NCI-H187 treated with DMSO at 0.1 percent for 48 hours (cell line): ENCODE measurements at regions not wholly inside any gene's neighbourhood (a gene's known extent, or its start where the extent isn't known, plus 50 kb on each side); places are given as distances from the start of the nearest gene placed in this dataset.

Source experiments
- DNase-seq: peaks from one replicate; lab custom pipeline; 2025; lab: John Stamatoyannopoulos, UW

DNA sequence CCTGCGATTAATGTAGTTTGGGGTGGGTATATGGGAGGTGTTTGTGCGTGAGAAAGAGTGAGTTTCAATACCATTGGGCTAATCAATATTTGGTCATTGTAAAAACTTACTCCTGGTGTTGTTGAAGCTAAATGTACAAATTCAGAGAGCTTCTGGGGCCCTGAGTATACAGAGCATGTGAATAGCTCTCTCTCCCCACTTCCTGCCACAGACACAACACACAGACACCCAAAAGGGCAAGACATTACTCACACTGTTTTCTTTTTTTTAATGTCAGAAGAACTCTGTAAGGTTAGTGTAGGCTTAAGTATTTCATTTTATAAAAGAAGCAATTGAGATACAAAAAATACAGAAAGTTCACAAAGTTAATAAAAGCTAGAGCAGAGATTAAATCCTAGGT is 151.3 kb upstream of the KCNIP4 start:
- no peak for DNase-seq

GRCh38 chr4:22097596-22097995 is 149.0 kb upstream of the KCNIP4 start:
- DNase-seq = no peak

- DNase-seq = no peak
Measured at GRCh38 chr4:22094217-22094616, 145.6 kb upstream of the KCNIP4 start.

DNA sequence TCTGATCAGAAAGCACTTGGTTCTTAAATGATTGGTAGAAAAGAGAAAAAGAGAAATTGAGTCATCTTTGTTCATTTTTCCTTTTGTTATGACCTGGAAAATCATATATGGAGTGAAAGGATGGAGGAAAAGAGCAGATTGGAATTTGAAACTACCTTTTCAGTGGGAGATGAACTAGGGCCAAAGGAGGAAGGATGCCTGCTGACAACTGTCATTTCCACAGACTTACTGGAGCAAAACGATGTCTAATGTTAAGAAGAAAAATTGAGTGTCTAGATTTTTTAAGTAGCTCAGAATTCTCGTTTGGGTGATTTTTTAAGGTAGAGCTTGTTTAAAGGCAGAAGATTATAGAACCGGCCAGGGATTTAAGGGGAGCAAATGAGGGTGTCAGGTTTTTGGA is 144.6 kb upstream of the KCNIP4 start:
- DNase-seq = no peak

GRCh38 chr4:22091906-22092305 is 143.3 kb upstream of the KCNIP4 start:
- no peak for DNase-seq

- no peak for DNase-seq
Measured at GRCh38 chr4:22091352-22091717, 142.8 kb upstream of the KCNIP4 start.

- no peak for DNase-seq
Measured at GRCh38 chr4:22090661-22091351, 142.2 kb upstream of the KCNIP4 start.

GRCh38 chr4:22077571-22077970 is 129.0 kb upstream of the KCNIP4 start:
- DNase-seq = no peak

GRCh38 chr4:22072726-22073125 is 124.2 kb upstream of the KCNIP4 start:
- no peak for DNase-seq

- DNase-seq = no peak
Measured at GRCh38 chr4:22072240-22072639, 123.7 kb upstream of the KCNIP4 start.

- DNase-seq = no peak
Measured at GRCh38 chr4:22071749-22072148, 123.2 kb upstream of the KCNIP4 start.

- DNase-seq = no peak
Measured at GRCh38 chr4:22070256-22070655, 121.7 kb upstream of the KCNIP4 start.

GRCh38 chr4:22063613-22064012 is 115.0 kb upstream of the KCNIP4 start:
- no peak for DNase-seq

- DNase-seq = no peak
Measured at GRCh38 chr4:22062676-22063075, 114.1 kb upstream of the KCNIP4 start.

GRCh38 chr4:22055954-22056353 is 107.4 kb upstream of the KCNIP4 start:
- no peak for DNase-seq

GRCh38 chr4:22052076-22052475 is 103.5 kb upstream of the KCNIP4 start:
- no peak for DNase-seq

- DNase-seq = no peak
Measured at GRCh38 chr4:22048323-22048722, 99.8 kb upstream of the KCNIP4 start.

DNA sequence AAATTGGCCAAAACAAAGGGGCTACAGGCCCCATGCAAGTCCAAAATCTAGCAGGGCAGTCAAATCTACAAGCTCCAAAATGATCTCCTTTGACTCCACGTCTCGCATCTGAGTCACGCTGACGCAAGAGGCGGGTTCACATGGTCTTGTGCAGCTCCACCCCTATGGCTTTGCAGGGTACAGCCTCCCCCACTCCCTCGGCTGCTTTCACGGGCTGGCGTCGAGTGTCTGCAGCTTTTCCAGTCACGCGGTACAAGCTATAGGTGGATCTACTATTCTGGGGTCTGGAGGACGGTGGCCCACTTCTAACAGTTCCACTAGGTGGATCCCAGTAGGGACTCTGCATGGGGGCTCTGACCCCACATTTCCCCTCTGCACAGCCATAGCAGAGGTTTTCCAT is 99.2 kb upstream of the KCNIP4 start:
- DNase-seq = no peak

DNA sequence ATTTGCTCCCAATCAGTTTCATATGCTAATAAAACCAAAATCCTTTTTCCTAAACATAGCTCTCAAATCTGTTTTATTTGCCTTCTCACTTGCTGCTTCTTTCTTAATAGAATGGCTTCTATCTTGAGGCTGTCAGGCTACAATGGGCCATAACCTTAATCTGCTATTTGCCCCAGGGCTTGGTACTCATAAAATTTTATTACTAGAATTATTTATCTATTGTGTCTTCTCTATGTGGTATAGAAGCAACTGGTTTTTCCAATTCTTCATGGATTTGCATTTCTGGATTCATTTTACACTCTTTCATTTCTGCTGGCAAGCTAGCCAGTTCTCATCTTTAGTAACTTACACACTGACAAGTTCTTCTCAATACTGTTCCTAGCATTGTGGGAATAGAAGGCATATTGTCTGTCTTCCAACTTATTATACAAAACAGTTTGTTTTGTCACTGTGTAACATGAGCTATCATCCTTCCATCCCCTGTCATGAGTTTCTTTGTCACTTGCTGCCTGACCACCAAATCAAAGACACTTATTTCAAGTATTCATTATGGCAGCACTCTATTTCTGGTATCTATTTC is 96.6 kb upstream of the KCNIP4 start:
- no peak for DNase-seq

- no peak for DNase-seq
Measured at GRCh38 chr4:22031423-22031822, 82.9 kb upstream of the KCNIP4 start.

DNA sequence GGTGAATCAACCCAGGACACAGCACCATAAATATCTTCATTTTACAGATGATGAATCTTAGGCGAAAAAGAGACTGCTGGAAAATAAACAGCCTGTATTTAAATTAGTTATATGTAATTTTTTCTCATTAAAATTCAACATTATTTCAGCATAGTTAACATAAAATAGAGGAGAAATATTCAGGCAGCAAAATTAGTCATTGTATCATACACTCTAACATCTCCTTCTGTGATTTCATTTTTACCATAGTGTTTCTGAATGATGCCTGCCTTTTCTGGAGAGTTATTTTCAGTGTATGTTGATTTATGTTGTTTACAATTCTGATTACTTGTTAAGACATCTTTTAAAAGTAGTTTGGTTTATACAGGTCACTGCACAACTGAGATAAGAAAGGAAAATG is 82.3 kb upstream of the KCNIP4 start:
- no peak for DNase-seq

GRCh38 chr4:22030307-22030706 is 81.7 kb upstream of the KCNIP4 start:
- DNase-seq = no peak

GRCh38 chr4:22029803-22030202 is 81.2 kb upstream of the KCNIP4 start:
- peak; percentile 5 for DNase-seq

DNA sequence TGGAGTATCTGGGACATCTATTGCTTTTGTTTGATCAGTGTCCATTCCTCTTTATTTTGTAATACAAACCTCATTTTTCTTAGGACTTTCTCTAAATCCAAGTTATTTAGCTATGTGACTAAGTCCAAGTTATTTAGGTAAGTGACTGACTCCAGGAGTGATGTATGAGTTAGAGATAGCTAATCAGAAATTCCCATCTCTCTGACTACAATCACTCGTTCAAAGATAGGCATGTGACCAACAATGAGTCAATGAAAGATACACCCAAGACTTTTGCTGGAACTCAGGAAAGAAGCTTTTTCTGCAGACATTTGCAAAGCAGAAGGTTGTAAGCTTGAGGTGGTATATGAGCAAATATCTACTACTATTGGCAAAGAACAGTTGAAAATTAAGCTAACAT is 72.5 kb upstream of the KCNIP4 start:
- DNase-seq = no peak
